ENCODE measurements at regions not wholly inside any gene's neighbourhood (a gene's known extent, or its start where the extent isn't known, plus 50 kb on each side); places are given as distances from the start of the nearest gene placed in this dataset.

DNA sequence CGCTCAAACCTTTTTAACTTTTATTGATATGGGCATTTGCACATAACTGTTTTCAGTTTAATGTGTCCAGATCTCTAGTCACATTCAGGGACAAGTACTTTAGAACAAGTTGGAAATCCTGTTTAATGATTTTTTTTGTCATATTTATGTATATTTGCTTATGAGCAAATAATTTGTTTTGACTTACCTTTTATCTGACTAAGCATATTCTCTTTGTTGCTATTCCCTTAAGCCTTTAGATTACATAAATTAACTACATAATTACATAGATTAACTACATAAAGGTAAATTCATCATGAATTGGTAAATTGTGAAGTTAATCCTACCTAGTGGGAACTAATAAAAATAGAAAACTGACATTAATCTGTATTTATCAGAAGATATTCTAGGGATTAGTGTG lies 523.5 kb upstream of the MAN1A1 start:
- TF ChIP-seq POLR2AphosphoS5 (IDR thresholded peaks at IDR 0.05; ENCODE audit: low read depth, low read length) = no peak
- TF ChIP-seq, protein P1, sequence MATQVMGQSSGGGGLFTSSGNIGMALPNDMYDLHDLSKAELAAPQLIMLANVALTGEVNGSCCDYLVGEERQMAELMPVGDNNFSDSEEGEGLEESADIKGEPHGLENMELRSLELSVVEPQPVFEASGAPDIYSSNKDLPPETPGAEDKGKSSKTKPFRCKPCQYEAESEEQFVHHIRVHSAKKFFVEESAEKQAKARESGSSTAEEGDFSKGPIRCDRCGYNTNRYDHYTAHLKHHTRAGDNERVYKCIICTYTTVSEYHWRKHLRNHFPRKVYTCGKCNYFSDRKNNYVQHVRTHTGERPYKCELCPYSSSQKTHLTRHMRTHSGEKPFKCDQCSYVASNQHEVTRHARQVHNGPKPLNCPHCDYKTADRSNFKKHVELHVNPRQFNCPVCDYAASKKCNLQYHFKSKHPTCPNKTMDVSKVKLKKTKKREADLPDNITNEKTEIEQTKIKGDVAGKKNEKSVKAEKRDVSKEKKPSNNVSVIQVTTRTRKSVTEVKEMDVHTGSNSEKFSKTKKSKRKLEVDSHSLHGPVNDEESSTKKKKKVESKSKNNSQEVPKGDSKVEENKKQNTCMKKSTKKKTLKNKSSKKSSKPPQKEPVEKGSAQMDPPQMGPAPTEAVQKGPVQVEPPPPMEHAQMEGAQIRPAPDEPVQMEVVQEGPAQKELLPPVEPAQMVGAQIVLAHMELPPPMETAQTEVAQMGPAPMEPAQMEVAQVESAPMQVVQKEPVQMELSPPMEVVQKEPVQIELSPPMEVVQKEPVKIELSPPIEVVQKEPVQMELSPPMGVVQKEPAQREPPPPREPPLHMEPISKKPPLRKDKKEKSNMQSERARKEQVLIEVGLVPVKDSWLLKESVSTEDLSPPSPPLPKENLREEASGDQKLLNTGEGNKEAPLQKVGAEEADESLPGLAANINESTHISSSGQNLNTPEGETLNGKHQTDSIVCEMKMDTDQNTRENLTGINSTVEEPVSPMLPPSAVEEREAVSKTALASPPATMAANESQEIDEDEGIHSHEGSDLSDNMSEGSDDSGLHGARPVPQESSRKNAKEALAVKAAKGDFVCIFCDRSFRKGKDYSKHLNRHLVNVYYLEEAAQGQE (IDR thresholded peaks at IDR 0.05; ENCODE audit: insufficient read depth in 1 of 2, low read depth in 2 of 2, low read length in 2 of 2) = no peak
- no peak for TF ChIP-seq TAF1 (IDR thresholded peaks at IDR 0.05; ENCODE audit: borderline replicate concordance, insufficient read depth, low read length)
- TF ChIP-seq SIN3A (IDR thresholded peaks at IDR 0.05; ENCODE audit: borderline replicate concordance, insufficient read depth, low read length) = no peak

Data from PFSK-1 (cell line).